ENCODE measurements at regions not wholly inside any gene's neighbourhood (a gene's known extent, or its start where the extent isn't known, plus 50 kb on each side); places are given as distances from the start of the nearest gene placed in this dataset.

- CTCF ChIA-PET = no interaction called here
- Mint-ChIP-seq H3K4me3 (no peak overlapping the region), H3K27ac (no peak overlapping the region), H3K27me3 (no peaks in the 10 kb centered on the region), H3K4me1 (no peaks in the 10 kb centered on the region), H3K36me3 (no peaks in the 10 kb centered on the region), H3K9me3 (ENCODE audit: low read depth) (no peaks in the 10 kb centered on the region)
- ATAC-seq = no peak
- no peak for DNase-seq
These were observed 76.4 kb downstream of the DDX3Y start for GRCh38 chrY:12981074-12981473.

GRCh38 chrY:12982249-12982829, 77.7 kb downstream of the DDX3Y start:
- DNase-seq (no peak), ATAC-seq (peak; percentile 27)
- CTCF ChIA-PET = no interaction called here
- Mint-ChIP-seq H3K9me3 (ENCODE audit: low read depth) (no peaks in the 10 kb centered on the region), H3K36me3 (no peaks in the 10 kb centered on the region), H3K4me3 (no peak overlapping the region), H3K27ac (no peak overlapping the region), H3K4me1 (no peaks in the 10 kb centered on the region), H3K27me3 (no peaks in the 10 kb centered on the region)

GRCh38 chrY:12984637-12985344, 80.1 kb downstream of the DDX3Y start:
- no peak for ATAC-seq
- no peaks in the 10 kb centered on the region for H3K9me3 Mint-ChIP-seq (ENCODE audit: low read depth)
- no peaks in the 10 kb centered on the region for H3K4me1 Mint-ChIP-seq
- no peak overlapping the region for H3K27ac Mint-ChIP-seq
- H3K27me3 Mint-ChIP-seq = peaks cover 6% of the 10 kb centered on the region
- CTCF ChIA-PET = no interaction called here
- H3K4me3 Mint-ChIP-seq = no peak overlapping the region
- H3K36me3 Mint-ChIP-seq = no peaks in the 10 kb centered on the region
- DNase-seq = no peak

- Mint-ChIP-seq H3K27me3 (peaks cover 10% of the 10 kb centered on the region), H3K36me3 (peaks cover 3% of the 10 kb centered on the region), H3K9me3 (ENCODE audit: low read depth) (no peaks in the 10 kb centered on the region), H3K4me3 (no peak overlapping the region), H3K4me1 (peaks cover 26% of the 10 kb centered on the region), H3K27ac (no peak overlapping the region)
- CTCF ChIA-PET = no interaction called here
- ATAC-seq (no peak), DNase-seq (no peak)
These were observed 112.8 kb downstream of the DDX3Y start for GRCh38 chrY:13017493-13017892.

- DNase-seq = no peak
- CTCF ChIA-PET = no interaction called here
- peaks cover 3% of the 10 kb centered on the region for H3K36me3 Mint-ChIP-seq
These were observed 114.8 kb downstream of the DDX3Y start for GRCh38 chrY:13019486-13019885.

GRCh38 chrY:13020839-13021238, 116.2 kb downstream of the DDX3Y start:
- H3K4me3 Mint-ChIP-seq = no peak overlapping the region
- no peaks in the 10 kb centered on the region for H3K9me3 Mint-ChIP-seq (ENCODE audit: low read depth)
- H3K4me1 Mint-ChIP-seq = peaks cover 28% of the 10 kb centered on the region

More at GRCh38 chrY:13019486-13019885, 114.8 kb downstream of the DDX3Y start:
- no peak for ATAC-seq
- peaks cover 8% of the 10 kb centered on the region for H3K27me3 Mint-ChIP-seq
- H3K9me3 Mint-ChIP-seq (ENCODE audit: low read depth) = no peaks in the 10 kb centered on the region
- H3K4me3 Mint-ChIP-seq = no peak overlapping the region
- no peak overlapping the region for H3K27ac Mint-ChIP-seq
- peaks cover 29% of the 10 kb centered on the region for H3K4me1 Mint-ChIP-seq

GRCh38 chrY:13023607-13024006, 118.9 kb downstream of the DDX3Y start:
- no peaks in the 10 kb centered on the region for H3K9me3 Mint-ChIP-seq (ENCODE audit: low read depth)
- no peaks in the 10 kb centered on the region for H3K27me3 Mint-ChIP-seq
- no peak overlapping the region for H3K4me3 Mint-ChIP-seq
- H3K36me3 Mint-ChIP-seq = no peaks in the 10 kb centered on the region
- no peak for ATAC-seq
- H3K27ac Mint-ChIP-seq = no peak overlapping the region
- CTCF ChIA-PET = no interaction called here
- peaks cover 17% of the 10 kb centered on the region for H3K4me1 Mint-ChIP-seq
- DNase-seq = no peak

More at GRCh38 chrY:13020839-13021238, 116.2 kb downstream of the DDX3Y start:
- H3K27me3 Mint-ChIP-seq = peaks cover 8% of the 10 kb centered on the region
- ATAC-seq = no peak
- no peak overlapping the region for H3K27ac Mint-ChIP-seq
- H3K36me3 Mint-ChIP-seq = peaks cover 3% of the 10 kb centered on the region
- DNase-seq = no peak
- CTCF ChIA-PET = no interaction called here

- no peak for ATAC-seq
- Mint-ChIP-seq H3K4me1 (peaks cover 17% of the 10 kb centered on the region), H3K27me3 (no peaks in the 10 kb centered on the region), H3K4me3 (no peak overlapping the region), H3K9me3 (ENCODE audit: low read depth) (no peaks in the 10 kb centered on the region), H3K36me3 (no peaks in the 10 kb centered on the region), H3K27ac (no peak overlapping the region)
- DNase-seq = no peak
- CTCF ChIA-PET = no interaction called here
These were observed 119.8 kb downstream of the DDX3Y start for GRCh38 chrY:13024447-13024846.

GRCh38 chrY:13026906-13027305, 122.2 kb downstream of the DDX3Y start:
- Mint-ChIP-seq H3K36me3 (peaks cover 2% of the 10 kb centered on the region), H3K27ac (no peak overlapping the region), H3K4me1 (peaks cover 3% of the 10 kb centered on the region), H3K27me3 (no peaks in the 10 kb centered on the region), H3K4me3 (no peak overlapping the region), H3K9me3 (ENCODE audit: low read depth) (no peaks in the 10 kb centered on the region)
- DNase-seq = no peak
- CTCF ChIA-PET = no interaction called here
- no peak for ATAC-seq

- no peaks in the 10 kb centered on the region for H3K9me3 Mint-ChIP-seq (ENCODE audit: low read depth)
- no peak overlapping the region for H3K4me3 Mint-ChIP-seq
- H3K27ac Mint-ChIP-seq = no peak overlapping the region
- DNase-seq = no peak
- H3K27me3 Mint-ChIP-seq = peaks cover 15% of the 10 kb centered on the region
- peaks cover 1% of the 10 kb centered on the region for H3K36me3 Mint-ChIP-seq
- CTCF ChIA-PET = no interaction called here
- H3K4me1 Mint-ChIP-seq = peaks cover 4% of the 10 kb centered on the region
- ATAC-seq = no peak
These were observed 135.6 kb downstream of the DDX3Y start for GRCh38 chrY:13040232-13040631.

GRCh38 chrY:13053501-13053900, 148.8 kb downstream of the DDX3Y start:
- ATAC-seq (no peak), DNase-seq (no peak)
- H3K27me3 Mint-ChIP-seq = peaks cover 5% of the 10 kb centered on the region
- H3K4me3 Mint-ChIP-seq = no peak overlapping the region
- no peaks in the 10 kb centered on the region for H3K4me1 Mint-ChIP-seq
- no peak overlapping the region for H3K27ac Mint-ChIP-seq
- peaks cover 1% of the 10 kb centered on the region for H3K36me3 Mint-ChIP-seq
- CTCF ChIA-PET = interaction anchor here (1.0 kb wide), 1 partner anchor 26 kb away, joined by 3 read pairs; no protein-coding TSS in a partner anchor
- no peaks in the 10 kb centered on the region for H3K9me3 Mint-ChIP-seq (ENCODE audit: low read depth)

GRCh38 chrY:13066372-13066771, 161.7 kb downstream of the DDX3Y start:
- no peaks in the 10 kb centered on the region for H3K9me3 Mint-ChIP-seq (ENCODE audit: low read depth)
- H3K36me3 Mint-ChIP-seq = peaks cover 5% of the 10 kb centered on the region
- DNase-seq = no peak
- CTCF ChIA-PET = no interaction called here
- H3K27me3 Mint-ChIP-seq = no peaks in the 10 kb centered on the region
- H3K4me1 Mint-ChIP-seq = peaks cover 12% of the 10 kb centered on the region
- H3K4me3 Mint-ChIP-seq = no peak overlapping the region
- no peak overlapping the region for H3K27ac Mint-ChIP-seq
- no peak for ATAC-seq

- no peak for DNase-seq
- Mint-ChIP-seq H3K27ac (no peak overlapping the region), H3K4me3 (no peak overlapping the region), H3K36me3 (peaks cover 6% of the 10 kb centered on the region), H3K9me3 (ENCODE audit: low read depth) (peaks cover 2% of the 10 kb centered on the region), H3K4me1 (peaks cover 10% of the 10 kb centered on the region), H3K27me3 (no peaks in the 10 kb centered on the region)
- CTCF ChIA-PET = interaction anchor here (1.1 kb wide), 1 partner anchor 275 kb away, joined by 3 read pairs; no protein-coding TSS in a partner anchor
- no peak for ATAC-seq
These were observed 164.0 kb downstream of the DDX3Y start for GRCh38 chrY:13068696-13069095.

GRCh38 chrY:13069111-13069510, 164.4 kb downstream of the DDX3Y start:
- peaks cover 6% of the 10 kb centered on the region for H3K36me3 Mint-ChIP-seq
- peaks cover 10% of the 10 kb centered on the region for H3K4me1 Mint-ChIP-seq
- no peak overlapping the region for H3K4me3 Mint-ChIP-seq
- peaks cover 3% of the 10 kb centered on the region for H3K9me3 Mint-ChIP-seq (ENCODE audit: low read depth)
- no peak overlapping the region for H3K27ac Mint-ChIP-seq
- H3K27me3 Mint-ChIP-seq = peaks cover under 1% of the 10 kb centered on the region
- DNase-seq (no peak), ATAC-seq (no peak)
- CTCF ChIA-PET = no interaction called here
